NCI-H1105 (cell line): ENCODE measurements at regions not wholly inside any gene's neighbourhood (a gene's known extent, or its start where the extent isn't known, plus 50 kb on each side); places are given as distances from the start of the nearest gene placed in this dataset.
"Not testable (repeated sequence)": the region's sequence is repeated elsewhere in the genome, so short reads cannot be mapped to it uniquely, and the experiment has no call there.

Experiments
- DNase-seq: peaks from one replicate; lab custom pipeline; 2025; lab: John Stamatoyannopoulos, UW

GRCh38 chr2:136715146-136715545, 50.2 kb upstream of the THSD7B start:
- no peak for DNase-seq

GRCh38 chr2:136714452-136714951, 50.8 kb upstream of the THSD7B start:
- no peak for DNase-seq

GRCh38 chr2:136713739-136714138, 51.6 kb upstream of the THSD7B start:
- no peak for DNase-seq

- no peak for DNase-seq
Measured at GRCh38 chr2:136705336-136705735, 60.0 kb upstream of the THSD7B start.

GRCh38 chr2:136703214-136703613, 62.1 kb upstream of the THSD7B start:
- DNase-seq, result no peak

GRCh38 chr2:136696438-136696837, 68.9 kb upstream of the THSD7B start:
- DNase-seq, result no peak

GRCh38 chr2:136693966-136694365, 71.4 kb upstream of the THSD7B start:
- no peak for DNase-seq

- DNase-seq, result not testable (repeated sequence)
Measured at GRCh38 chr2:136680079-136680478, 85.3 kb upstream of the THSD7B start.

GRCh38 chr2:136665736-136666135, 99.6 kb upstream of the THSD7B start:
- DNase-seq, result no peak

- DNase-seq, result no peak
Measured at GRCh38 chr2:136664713-136665405, 100.5 kb upstream of the THSD7B start.

GRCh38 chr2:136658201-136658600, 107.1 kb upstream of the THSD7B start:
- no peak for DNase-seq

- no peak for DNase-seq
Measured at GRCh38 chr2:136653861-136654260, 111.5 kb upstream of the THSD7B start.

GRCh38 chr2:136651456-136652010, 113.8 kb upstream of the THSD7B start:
- no peak for DNase-seq

- no peak for DNase-seq
Measured at GRCh38 chr2:136647039-136647438, 118.3 kb upstream of the THSD7B start.

- DNase-seq, result no peak
Measured at GRCh38 chr2:136645236-136645828, 120.0 kb upstream of the THSD7B start.

GRCh38 chr2:136639651-136640050, 125.7 kb upstream of the THSD7B start:
- DNase-seq, result no peak

GRCh38 chr2:136638193-136638592, 127.2 kb upstream of the THSD7B start:
- DNase-seq, result no peak

GRCh38 chr2:136637402-136637801, 127.9 kb upstream of the THSD7B start:
- no peak for DNase-seq

GRCh38 chr2:136628490-136628889, 136.9 kb upstream of the THSD7B start:
- DNase-seq, result no peak

GRCh38 chr2:136613096-136613495, 152.2 kb upstream of the THSD7B start:
- no peak for DNase-seq

- no peak for DNase-seq
Measured at GRCh38 chr2:136612079-136612478, 153.3 kb upstream of the THSD7B start.

- no peak for DNase-seq
Measured at GRCh38 chr2:136611451-136611850, 153.9 kb upstream of the THSD7B start.

- DNase-seq, result no peak
Measured at GRCh38 chr2:136582628-136583205, 182.6 kb upstream of the THSD7B start.
